GM12878 (cell line): ENCODE measurements at regions not wholly inside any gene's neighbourhood (a gene's known extent, or its start where the extent isn't known, plus 50 kb on each side); places are given as distances from the start of the nearest gene placed in this dataset.
"Not testable (repeated sequence)": the region's sequence is repeated elsewhere in the genome, so short reads cannot be mapped to it uniquely, and the experiment has no call there.

Experiments
- CBX5 ChIP-seq: sonication (generic); IDR thresholded peaks from 2 replicates; pipeline ENCODE4 v1.6.1; 2016; ENCODE audit warnings: low read depth, moderate library complexity, mild to moderate bottlenecking, inconsistent platforms
- CHD1 ChIP-seq: IDR thresholded peaks from 2 replicates; pipeline ENCODE4 v1.6.1; 2012; ENCODE audit warnings: low read depth, low read length, improper control_type of control experiment
- CHD4 ChIP-seq: fragments of 200-600 bp; sonication (generic); IDR thresholded peaks from 2 replicates; pipeline ENCODE4 v1.6.1; 2016; ENCODE audit warnings: mild to moderate bottlenecking
- GABPA ChIP-seq: IDR thresholded peaks from 2 replicates; pipeline ENCODE4 v1.6.1; 2014; ENCODE audit warnings: antibody characterized with exemption, low read depth, mild to moderate bottlenecking, inconsistent platforms
- HDGF ChIP-seq: fragments of 450-650 bp; IDR thresholded peaks from 2 replicates; pipeline ENCODE4 v1.6.1; 2016; ENCODE audit warnings: antibody characterized with exemption
- MTA3 ChIP-seq: IDR thresholded peaks from 2 replicates; pipeline ENCODE4 v1.6.1; 2012; ENCODE audit warnings: low read length, inconsistent platforms, borderline replicate concordance
- POLR2A ChIP-seq: IDR thresholded peaks from 2 replicates; pipeline ENCODE4 v1.6.1; 2011; ENCODE audit warnings: low read depth, mild to moderate bottlenecking, low read length
- POLR2AphosphoS5 ChIP-seq: IDR thresholded peaks from 2 replicates; pipeline ENCODE4 v1.6.1; 2011; ENCODE audit warnings: mild to moderate bottlenecking, low read length, inconsistent platforms
- ZNF274 ChIP-seq: IDR thresholded peaks from one replicate; pipeline ENCODE4 v1.8.0; 2011; ENCODE audit not compliant: insufficient read length, insufficient read depth
- TF ChIP-seq, protein P1 (sequence below): fragments of 450-650 bp; IDR thresholded peaks from 2 replicates; pipeline ENCODE4 v1.6.1; 2016; ENCODE audit warnings: mild to moderate bottlenecking
- TF ChIP-seq, protein P2 (sequence below), 3 experiments: IDR thresholded peaks in 2 of 3; conservative IDR thresholded peaks in 1 of 3; 2 replicates each; pipeline ENCODE4 v1.5.1; 2011; ENCODE audit warnings: low read depth in 3 of 3, low read length in 3 of 3, mild to moderate bottlenecking in 3 of 3, control low read depth in 2 of 3, moderate library complexity in 2 of 3, inconsistent platforms in 1 of 3, mixed read lengths in 1 of 3; ENCODE audit not compliant: control insufficient read depth in 2 of 3, insufficient read depth in 1 of 3; ENCODE audit errors: extremely low read depth in 1 of 3

DNA sequence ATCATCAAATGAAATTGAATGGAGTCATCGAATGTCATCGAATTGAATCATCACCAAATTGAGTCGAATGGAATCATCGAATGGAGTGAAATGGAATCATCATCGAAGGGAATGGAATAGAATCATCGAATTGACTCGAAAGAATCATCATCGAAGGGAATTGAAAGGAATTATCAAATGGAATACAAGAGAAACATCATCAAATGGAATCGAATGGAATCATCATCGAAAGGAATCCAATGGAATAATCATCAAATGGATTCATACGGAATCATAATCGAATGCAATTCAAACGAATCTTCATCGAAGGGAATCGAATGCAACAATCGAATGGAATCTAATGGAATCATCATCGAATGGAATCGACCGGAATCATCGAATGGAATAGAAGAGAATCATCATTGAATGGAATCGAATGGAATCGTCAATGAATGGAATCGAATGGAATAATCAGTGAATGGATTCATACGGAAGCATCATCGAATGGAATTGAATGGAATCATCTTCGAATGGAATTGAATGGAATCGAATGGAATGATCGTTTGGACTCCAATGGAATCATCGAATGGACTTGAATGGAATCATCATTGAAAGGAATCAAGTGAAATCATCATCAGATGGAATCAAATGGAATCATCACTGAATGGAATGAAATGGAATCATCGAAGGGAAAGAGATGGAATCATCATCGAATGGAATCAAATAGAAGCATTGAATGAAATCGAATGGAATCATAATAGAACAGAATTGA lies 238.2 kb downstream of the SHCBP1 start:
- TF ChIP-seq, protein P1, sequence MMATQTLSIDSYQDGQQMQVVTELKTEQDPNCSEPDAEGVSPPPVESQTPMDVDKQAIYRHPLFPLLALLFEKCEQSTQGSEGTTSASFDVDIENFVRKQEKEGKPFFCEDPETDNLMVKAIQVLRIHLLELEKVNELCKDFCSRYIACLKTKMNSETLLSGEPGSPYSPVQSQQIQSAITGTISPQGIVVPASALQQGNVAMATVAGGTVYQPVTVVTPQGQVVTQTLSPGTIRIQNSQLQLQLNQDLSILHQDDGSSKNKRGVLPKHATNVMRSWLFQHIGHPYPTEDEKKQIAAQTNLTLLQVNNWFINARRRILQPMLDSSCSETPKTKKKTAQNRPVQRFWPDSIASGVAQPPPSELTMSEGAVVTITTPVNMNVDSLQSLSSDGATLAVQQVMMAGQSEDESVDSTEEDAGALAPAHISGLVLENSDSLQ, result not testable (repeated sequence)
- not testable (repeated sequence) for TF ChIP-seq CBX5, CHD4, HDGF, MTA3, POLR2AphosphoS5, CHD1, POLR2A, ZNF274, GABPA
- TF ChIP-seq, protein P2, sequence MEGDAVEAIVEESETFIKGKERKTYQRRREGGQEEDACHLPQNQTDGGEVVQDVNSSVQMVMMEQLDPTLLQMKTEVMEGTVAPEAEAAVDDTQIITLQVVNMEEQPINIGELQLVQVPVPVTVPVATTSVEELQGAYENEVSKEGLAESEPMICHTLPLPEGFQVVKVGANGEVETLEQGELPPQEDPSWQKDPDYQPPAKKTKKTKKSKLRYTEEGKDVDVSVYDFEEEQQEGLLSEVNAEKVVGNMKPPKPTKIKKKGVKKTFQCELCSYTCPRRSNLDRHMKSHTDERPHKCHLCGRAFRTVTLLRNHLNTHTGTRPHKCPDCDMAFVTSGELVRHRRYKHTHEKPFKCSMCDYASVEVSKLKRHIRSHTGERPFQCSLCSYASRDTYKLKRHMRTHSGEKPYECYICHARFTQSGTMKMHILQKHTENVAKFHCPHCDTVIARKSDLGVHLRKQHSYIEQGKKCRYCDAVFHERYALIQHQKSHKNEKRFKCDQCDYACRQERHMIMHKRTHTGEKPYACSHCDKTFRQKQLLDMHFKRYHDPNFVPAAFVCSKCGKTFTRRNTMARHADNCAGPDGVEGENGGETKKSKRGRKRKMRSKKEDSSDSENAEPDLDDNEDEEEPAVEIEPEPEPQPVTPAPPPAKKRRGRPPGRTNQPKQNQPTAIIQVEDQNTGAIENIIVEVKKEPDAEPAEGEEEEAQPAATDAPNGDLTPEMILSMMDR (IDR thresholded peaks at IDR 0.05 in 2 of 3, conservative IDR thresholded peaks at IDR 0.05 in 1 of 3; ENCODE audit: control insufficient read depth in 2 of 3, extremely low read depth in 1 of 3, insufficient read depth in 1 of 3, low read depth in 3 of 3, low read length in 3 of 3), result not testable (repeated sequence)
